ENCODE measurements at regions not wholly inside any gene's neighbourhood (a gene's known extent, or its start where the extent isn't known, plus 50 kb on each side); places are given as distances from the start of the nearest gene placed in this dataset.

GRCh38 chr16:55145771-55146603 is 178.0 kb upstream of the IRX6 start:
- Histone ChIP-seq H3K4me3 (ENCODE audit: low read depth, low read length, poor library complexity, severe bottlenecking) (no peak overlapping the region), H3K79me2 (ENCODE audit: insufficient read depth, low read depth, low read length) (no peaks in the 10 kb centered on the region), H3K36me3 (ENCODE audit: insufficient read depth, low read length) (no peaks in the 10 kb centered on the region), H2AFZ (ENCODE audit: low read length) (no peak overlapping the region), H3K27ac (ENCODE audit: low read depth, low read length, poor library complexity, severe bottlenecking) (no peak overlapping the region), H3K4me1 (ENCODE audit: insufficient read depth, low read length, poor library complexity, severe bottlenecking) (no peaks in the 10 kb centered on the region), H3K9me2 (ENCODE audit: insufficient read depth, low read length) (no peaks in the 10 kb centered on the region), H4K20me1 (ENCODE audit: insufficient read depth, low read length) (no peaks in the 10 kb centered on the region), H3K9me3 (ENCODE audit: low read length) (no peaks in the 10 kb centered on the region), H3K4me2 (ENCODE audit: low read length) (no peak overlapping the region)
- DNase-seq (ENCODE audit: low spot score) = no peak
- ChIA-PET POLR2A (no interaction called here), CTCF (ENCODE audit: unreplicated experiment) (no interaction called here)
- BruUV-seq (replicated peaks) = no TSS peak
- intact Hi-C loops (cut with micrococcal nuclease; ENCODE audit: unreplicated experiment) = no loop called here
- TF ChIP-seq CTCF (conservative IDR thresholded peaks at IDR 0.05; ENCODE audit: low read length) (no peak), EZH2phosphoT487 (IDR thresholded peaks at IDR 0.05; ENCODE audit: borderline replicate concordance, low read depth, low read length) (no peak)

- H3K4me3 ChIP-seq (ENCODE audit: low read depth, low read length, poor library complexity, severe bottlenecking) = no peak overlapping the region
- intact Hi-C loops (cut with micrococcal nuclease; ENCODE audit: unreplicated experiment) = no loop called here
- CTCF ChIA-PET (ENCODE audit: unreplicated experiment) = no interaction called here
- H3K36me3 ChIP-seq (ENCODE audit: insufficient read depth, low read length) = no peaks in the 10 kb centered on the region
- POLR2A ChIA-PET = no interaction called here
- DNase-seq (ENCODE audit: low spot score) = no peak
- no peaks in the 10 kb centered on the region for H4K20me1 ChIP-seq (ENCODE audit: insufficient read depth, low read length)
- no TSS peak for BruUV-seq (replicated peaks)
- no peak overlapping the region for H2AFZ ChIP-seq (ENCODE audit: low read length)
- no peak overlapping the region for H3K27ac ChIP-seq (ENCODE audit: low read depth, low read length, poor library complexity, severe bottlenecking)
- H3K9me3 ChIP-seq (ENCODE audit: low read length) = no peaks in the 10 kb centered on the region
- no peak overlapping the region for H3K4me2 ChIP-seq (ENCODE audit: low read length)
- TF ChIP-seq CTCF (conservative IDR thresholded peaks at IDR 0.05; ENCODE audit: low read length) (no peak), EZH2phosphoT487 (IDR thresholded peaks at IDR 0.05; ENCODE audit: borderline replicate concordance, low read depth, low read length) (no peak)
- no peaks in the 10 kb centered on the region for H3K79me2 ChIP-seq (ENCODE audit: insufficient read depth, low read depth, low read length)
- H3K4me1 ChIP-seq (ENCODE audit: insufficient read depth, low read length, poor library complexity, severe bottlenecking) = no peaks in the 10 kb centered on the region
- H3K9me2 ChIP-seq (ENCODE audit: insufficient read depth, low read length) = no peaks in the 10 kb centered on the region
Observed at GRCh38 chr16:55146966-55147365, 177.0 kb upstream of the IRX6 start.

GRCh38 chr16:55147396-55147795 is 176.6 kb upstream of the IRX6 start:
- no TSS peak for BruUV-seq (replicated peaks)
- H4K20me1 ChIP-seq (ENCODE audit: insufficient read depth, low read length) = no peaks in the 10 kb centered on the region
- intact Hi-C loops (cut with micrococcal nuclease; ENCODE audit: unreplicated experiment) = no loop called here
- H3K4me1 ChIP-seq (ENCODE audit: insufficient read depth, low read length, poor library complexity, severe bottlenecking) = no peaks in the 10 kb centered on the region
- no peak overlapping the region for H3K27ac ChIP-seq (ENCODE audit: low read depth, low read length, poor library complexity, severe bottlenecking)
- H3K9me3 ChIP-seq (ENCODE audit: low read length) = no peaks in the 10 kb centered on the region
- ChIA-PET CTCF (ENCODE audit: unreplicated experiment) (no interaction called here), POLR2A (no interaction called here)
- no peak overlapping the region for H2AFZ ChIP-seq (ENCODE audit: low read length)
- TF ChIP-seq CTCF (conservative IDR thresholded peaks at IDR 0.05; ENCODE audit: low read length) = no peak
- H3K79me2 ChIP-seq (ENCODE audit: insufficient read depth, low read depth, low read length) = no peaks in the 10 kb centered on the region
- no peaks in the 10 kb centered on the region for H3K36me3 ChIP-seq (ENCODE audit: insufficient read depth, low read length)
- H3K4me3 ChIP-seq (ENCODE audit: low read depth, low read length, poor library complexity, severe bottlenecking) = no peak overlapping the region
- no peak overlapping the region for H3K4me2 ChIP-seq (ENCODE audit: low read length)
- no peak for DNase-seq (ENCODE audit: low spot score)
- H3K9me2 ChIP-seq (ENCODE audit: insufficient read depth, low read length) = no peaks in the 10 kb centered on the region
